ENCODE measurements at regions not wholly inside any gene's neighbourhood (a gene's known extent, or its start where the extent isn't known, plus 50 kb on each side); places are given as distances from the start of the nearest gene placed in this dataset.

- no peak for TF ChIP-seq FOXK2 (IDR thresholded peaks at IDR 0.05)
- no peak for TF ChIP-seq FOXA1 (IDR thresholded peaks at IDR 0.05)
- no peak for TF ChIP-seq L3MBTL2 (conservative IDR thresholded peaks at IDR 0.05)
- no peak for TF ChIP-seq ZNF384 (IDR thresholded peaks at IDR 0.05)
- no peak for TF ChIP-seq TARDBP (IDR thresholded peaks at IDR 0.05)
- TF ChIP-seq FOXM1 (IDR thresholded peaks at IDR 0.05; ENCODE audit: borderline replicate concordance), result no peak
- TF ChIP-seq SP1 (IDR thresholded peaks at IDR 0.05), result no peak
- TF ChIP-seq LEF1 (IDR thresholded peaks at IDR 0.05; ENCODE audit: borderline replicate concordance), result no peak
- TF ChIP-seq PKNOX1 (IDR thresholded peaks at IDR 0.05), result no peak
- TF ChIP-seq BHLHE40 (IDR thresholded peaks at IDR 0.05; ENCODE audit: borderline replicate concordance), result no peak
- no peak for TF ChIP-seq CTBP1 (IDR thresholded peaks at IDR 0.05; ENCODE audit: borderline replicate concordance)
- POLR2A ChIA-PET, result no interaction called here
- no peak for DNase-seq (ENCODE audit: extremely low spot score)
- CTCF ChIA-PET, result no interaction called here
Measured at GRCh38 chr3:132805071-132805470, 82.9 kb upstream of the NPHP3 start.

GRCh38 chr3:132804498-132804897 is 82.3 kb upstream of the NPHP3 start:
- TF ChIP-seq BHLHE40 (IDR thresholded peaks at IDR 0.05; ENCODE audit: borderline replicate concordance) (no peak), FOXK2 (IDR thresholded peaks at IDR 0.05) (no peak), HDGF (IDR thresholded peaks at IDR 0.05; ENCODE audit: borderline replicate concordance) (no peak), CTBP1 (IDR thresholded peaks at IDR 0.05; ENCODE audit: borderline replicate concordance) (no peak), ARNT (IDR thresholded peaks at IDR 0.05) (no peak), ELF4 (IDR thresholded peaks at IDR 0.05) (no peak), ZNF384 (IDR thresholded peaks at IDR 0.05) (no peak), FOXM1 (IDR thresholded peaks at IDR 0.05; ENCODE audit: borderline replicate concordance) (no peak), NFRKB (IDR thresholded peaks at IDR 0.05) (no peak), PKNOX1 (IDR thresholded peaks at IDR 0.05) (no peak), SP1 (IDR thresholded peaks at IDR 0.05) (no peak), LEF1 (IDR thresholded peaks at IDR 0.05; ENCODE audit: borderline replicate concordance) (no peak), FOXA1 (IDR thresholded peaks at IDR 0.05) (no peak), L3MBTL2 (conservative IDR thresholded peaks at IDR 0.05) (no peak), SUZ12 (IDR thresholded peaks at IDR 0.05) (no peak), TARDBP (IDR thresholded peaks at IDR 0.05) (no peak)
- POLR2A ChIA-PET, result no interaction called here
- CTCF ChIA-PET, result no interaction called here
- DNase-seq (ENCODE audit: extremely low spot score), result no peak

GRCh38 chr3:132803889-132804288 is 81.7 kb upstream of the NPHP3 start:
- no peak for TF ChIP-seq PKNOX1 (IDR thresholded peaks at IDR 0.05)
- no peak for TF ChIP-seq LEF1 (IDR thresholded peaks at IDR 0.05; ENCODE audit: borderline replicate concordance)
- TF ChIP-seq FOXK2 (IDR thresholded peaks at IDR 0.05), result no peak
- TF ChIP-seq BHLHE40 (IDR thresholded peaks at IDR 0.05; ENCODE audit: borderline replicate concordance), result no peak
- no peak for TF ChIP-seq ZNF384 (IDR thresholded peaks at IDR 0.05)
- no peak for TF ChIP-seq FOXM1 (IDR thresholded peaks at IDR 0.05; ENCODE audit: borderline replicate concordance)
- TF ChIP-seq ARNT (IDR thresholded peaks at IDR 0.05), result no peak
- TF ChIP-seq TARDBP (IDR thresholded peaks at IDR 0.05), result no peak
- no peak for TF ChIP-seq SP1 (IDR thresholded peaks at IDR 0.05)
- TF ChIP-seq L3MBTL2 (conservative IDR thresholded peaks at IDR 0.05), result no peak
- no peak for TF ChIP-seq ELF4 (IDR thresholded peaks at IDR 0.05)
- no peak for TF ChIP-seq CTBP1 (IDR thresholded peaks at IDR 0.05; ENCODE audit: borderline replicate concordance)
- TF ChIP-seq HDGF (IDR thresholded peaks at IDR 0.05; ENCODE audit: borderline replicate concordance), result no peak
- no peak for TF ChIP-seq SUZ12 (IDR thresholded peaks at IDR 0.05)
- no peak for TF ChIP-seq FOXA1 (IDR thresholded peaks at IDR 0.05)
- DNase-seq (ENCODE audit: extremely low spot score), result peak; percentile 24
- ChIA-PET CTCF (no interaction called here), POLR2A (no interaction called here)

- ChIA-PET CTCF (no interaction called here), POLR2A (no interaction called here)
- DNase-seq (ENCODE audit: extremely low spot score), result no peak
- TF ChIP-seq SP1 (IDR thresholded peaks at IDR 0.05) (no peak), FOXA1 (IDR thresholded peaks at IDR 0.05) (no peak), HDGF (IDR thresholded peaks at IDR 0.05; ENCODE audit: borderline replicate concordance) (no peak), BHLHE40 (IDR thresholded peaks at IDR 0.05; ENCODE audit: borderline replicate concordance) (no peak), PKNOX1 (IDR thresholded peaks at IDR 0.05) (no peak), NFRKB (IDR thresholded peaks at IDR 0.05) (no peak), L3MBTL2 (conservative IDR thresholded peaks at IDR 0.05) (no peak), FOXK2 (IDR thresholded peaks at IDR 0.05) (no peak), ARNT (IDR thresholded peaks at IDR 0.05) (no peak), ZNF384 (IDR thresholded peaks at IDR 0.05) (no peak), ELF4 (IDR thresholded peaks at IDR 0.05) (no peak), FOXM1 (IDR thresholded peaks at IDR 0.05; ENCODE audit: borderline replicate concordance) (no peak), CTBP1 (IDR thresholded peaks at IDR 0.05; ENCODE audit: borderline replicate concordance) (no peak), LEF1 (IDR thresholded peaks at IDR 0.05; ENCODE audit: borderline replicate concordance) (no peak), TARDBP (IDR thresholded peaks at IDR 0.05) (no peak), SUZ12 (IDR thresholded peaks at IDR 0.05) (no peak)
Measured at GRCh38 chr3:132800958-132801357, 78.7 kb upstream of the NPHP3 start.

- DNase-seq (ENCODE audit: extremely low spot score), result no peak
- CTCF ChIA-PET, result no interaction called here
- no peak for TF ChIP-seq FOXK2 (IDR thresholded peaks at IDR 0.05)
- no peak for TF ChIP-seq ELF4 (IDR thresholded peaks at IDR 0.05)
- TF ChIP-seq L3MBTL2 (conservative IDR thresholded peaks at IDR 0.05), result no peak
- TF ChIP-seq FOXA1 (IDR thresholded peaks at IDR 0.05), result no peak
- TF ChIP-seq SUZ12 (IDR thresholded peaks at IDR 0.05), result no peak
- no peak for TF ChIP-seq BHLHE40 (IDR thresholded peaks at IDR 0.05; ENCODE audit: borderline replicate concordance)
- no peak for TF ChIP-seq HDGF (IDR thresholded peaks at IDR 0.05; ENCODE audit: borderline replicate concordance)
- TF ChIP-seq TARDBP (IDR thresholded peaks at IDR 0.05), result no peak
- TF ChIP-seq SP1 (IDR thresholded peaks at IDR 0.05), result no peak
- POLR2A ChIA-PET, result interaction anchor here (0.9 kb wide), 1 partner anchor 16 kb away, joined by 3 read pairs; no protein-coding TSS in a partner anchor
Measured at GRCh38 chr3:132790806-132791205, 68.6 kb upstream of the NPHP3 start.
